ENCODE measurements at regions not wholly inside any gene's neighbourhood (a gene's known extent, or its start where the extent isn't known, plus 50 kb on each side); places are given as distances from the start of the nearest gene placed in this dataset.

DNA sequence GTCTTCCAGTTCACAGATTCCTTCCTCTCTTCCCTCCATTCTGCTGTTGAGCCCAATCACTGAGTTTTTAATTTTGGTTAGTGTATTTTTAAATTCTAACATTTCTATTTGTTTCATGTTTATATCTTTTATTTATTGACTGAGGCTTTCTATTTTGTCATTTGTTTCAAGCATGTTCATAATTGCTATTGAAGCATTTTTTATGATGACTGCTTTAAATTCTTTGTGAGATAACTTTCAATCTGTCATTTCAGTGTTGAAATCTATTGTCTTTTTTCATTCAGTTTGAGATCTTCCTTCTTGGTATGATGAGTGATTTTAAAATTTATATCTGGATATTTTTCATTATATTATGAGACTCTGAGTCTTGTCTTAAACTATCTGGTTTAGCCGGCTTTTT is 192.3 kb downstream of the RPLP1 start:
- Histone ChIP-seq H3K27me3 (ENCODE audit: control insufficient read depth, insufficient read depth, low read length) (no peaks in the 10 kb centered on the region), H3K4me1 (ENCODE audit: control insufficient read depth, insufficient read depth, low read length) (no peaks in the 10 kb centered on the region), H3K9me3 (ENCODE audit: control insufficient read depth, insufficient read depth, low read length) (no peaks in the 10 kb centered on the region), H3K36me3 (ENCODE audit: control insufficient read depth, insufficient read depth, low read length) (no peaks in the 10 kb centered on the region), H3K4me3 (ENCODE audit: low read length) (no peak overlapping the region), H3K27ac (ENCODE audit: low read length) (no peak overlapping the region)
- intact Hi-C loops (cut with micrococcal nuclease), result no loop called here
- no peak for ATAC-seq
- no peak for DNase-seq
- Mint-ChIP-seq H3K4me3 (no peak overlapping the region), H3K4me1 (peaks cover 0 to 9% of the 10 kb centered on the region in 2 donors), H3K27ac (no peak overlapping the region), H3K9me3 (peaks cover 0 to 2% of the 10 kb centered on the region in 2 donors), H3K36me3 (peaks cover 11% of the 10 kb centered on the region), H3K27me3 (ENCODE audit: low read depth in 2 of 2) (peaks cover 17 to 63% of the 10 kb centered on the region in 2 donors)
- TF ChIP-seq, protein P1, sequence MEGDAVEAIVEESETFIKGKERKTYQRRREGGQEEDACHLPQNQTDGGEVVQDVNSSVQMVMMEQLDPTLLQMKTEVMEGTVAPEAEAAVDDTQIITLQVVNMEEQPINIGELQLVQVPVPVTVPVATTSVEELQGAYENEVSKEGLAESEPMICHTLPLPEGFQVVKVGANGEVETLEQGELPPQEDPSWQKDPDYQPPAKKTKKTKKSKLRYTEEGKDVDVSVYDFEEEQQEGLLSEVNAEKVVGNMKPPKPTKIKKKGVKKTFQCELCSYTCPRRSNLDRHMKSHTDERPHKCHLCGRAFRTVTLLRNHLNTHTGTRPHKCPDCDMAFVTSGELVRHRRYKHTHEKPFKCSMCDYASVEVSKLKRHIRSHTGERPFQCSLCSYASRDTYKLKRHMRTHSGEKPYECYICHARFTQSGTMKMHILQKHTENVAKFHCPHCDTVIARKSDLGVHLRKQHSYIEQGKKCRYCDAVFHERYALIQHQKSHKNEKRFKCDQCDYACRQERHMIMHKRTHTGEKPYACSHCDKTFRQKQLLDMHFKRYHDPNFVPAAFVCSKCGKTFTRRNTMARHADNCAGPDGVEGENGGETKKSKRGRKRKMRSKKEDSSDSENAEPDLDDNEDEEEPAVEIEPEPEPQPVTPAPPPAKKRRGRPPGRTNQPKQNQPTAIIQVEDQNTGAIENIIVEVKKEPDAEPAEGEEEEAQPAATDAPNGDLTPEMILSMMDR (IDR thresholded peaks at IDR 0.05), result no peak
- no CpG with 5 or more reads among the region's 1 CpG for WGBS (ENCODE audit: insufficient coverage)

DNA sequence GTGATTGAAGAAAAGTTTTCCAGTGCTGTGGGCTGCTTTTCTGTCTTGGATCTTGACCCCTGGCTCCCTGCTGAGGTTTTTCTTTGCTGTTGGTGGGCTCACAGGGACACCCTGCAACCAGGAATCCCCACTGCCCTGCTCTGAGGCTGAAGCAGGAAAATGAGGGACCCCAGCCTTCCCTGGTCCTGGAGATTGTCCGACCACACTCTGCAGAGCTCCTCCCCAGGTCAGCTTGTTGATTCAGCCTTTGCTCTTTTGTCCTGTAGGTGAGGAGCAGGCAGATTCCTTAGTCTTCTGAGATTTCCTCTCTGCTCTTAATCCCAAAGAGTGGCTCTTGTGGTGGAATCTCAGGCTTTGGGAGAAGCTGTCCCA is 194.5 kb downstream of the RPLP1 start:
- no peak for DNase-seq
- H3K4me3 ChIP-seq (ENCODE audit: low read length), result no peak overlapping the region
- no peak overlapping the region for H3K27ac ChIP-seq (ENCODE audit: low read length)
- TF ChIP-seq, protein P1 (IDR thresholded peaks at IDR 0.05), result no peak
- ATAC-seq, result no peak
- H3K4me3 Mint-ChIP-seq, result no peak overlapping the region
- H3K9me3 Mint-ChIP-seq, result no peaks in the 10 kb centered on the region
- H3K27me3 Mint-ChIP-seq (ENCODE audit: low read depth in 2 of 2), result peaks cover 31 to 59% of the 10 kb centered on the region in 2 donors
- H3K36me3 Mint-ChIP-seq, result peaks cover 1% of the 10 kb centered on the region
- peaks cover 5% of the 10 kb centered on the region for H3K4me1 ChIP-seq (ENCODE audit: control insufficient read depth, insufficient read depth, low read length)
- 90% methylated on average over 1 of the region's 1 CpG for WGBS (ENCODE audit: insufficient coverage)
- no peaks in the 10 kb centered on the region for H3K36me3 ChIP-seq (ENCODE audit: control insufficient read depth, insufficient read depth, low read length)
- peaks cover 2 to 16% of the 10 kb centered on the region in 2 donors for H3K4me1 Mint-ChIP-seq
- H3K27me3 ChIP-seq (ENCODE audit: control insufficient read depth, insufficient read depth, low read length), result no peaks in the 10 kb centered on the region
- H3K9me3 ChIP-seq (ENCODE audit: control insufficient read depth, insufficient read depth, low read length), result no peaks in the 10 kb centered on the region
- intact Hi-C loops (cut with micrococcal nuclease), result no loop called here
- no peak overlapping the region for H3K27ac Mint-ChIP-seq

DNA sequence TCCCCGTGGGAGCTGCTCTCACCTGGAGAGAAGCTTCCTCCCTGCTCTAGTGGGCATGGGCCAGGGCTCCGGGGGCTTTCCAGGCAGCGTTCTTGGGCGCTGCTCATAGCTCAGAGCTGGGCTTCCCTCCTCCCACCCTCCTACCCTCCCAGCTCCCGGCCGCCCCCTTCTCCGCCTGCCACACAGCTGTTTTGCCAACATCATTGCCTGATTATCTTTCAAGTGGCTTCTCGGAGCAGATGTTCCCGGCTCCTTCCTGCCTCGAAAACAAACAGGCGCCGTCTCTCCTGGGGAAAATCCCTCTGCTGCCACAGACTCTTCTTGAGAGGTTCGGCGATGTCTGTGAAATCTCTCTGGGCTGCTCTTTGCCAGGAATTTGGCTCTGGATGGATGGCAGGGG is 195.6 kb downstream of the RPLP1 start:
- intact Hi-C loops (cut with micrococcal nuclease), result no loop called here
- H3K4me1 Mint-ChIP-seq, result peaks cover 12 to 27% of the 10 kb centered on the region in 2 donors
- WGBS (ENCODE audit: insufficient coverage), result 86% methylated on average over 14 of the region's 14 CpGs
- no peak overlapping the region for H3K27ac Mint-ChIP-seq
- H3K27me3 ChIP-seq (ENCODE audit: control insufficient read depth, insufficient read depth, low read length), result no peaks in the 10 kb centered on the region
- no peak overlapping the region for H3K4me3 ChIP-seq (ENCODE audit: low read length)
- H3K27ac ChIP-seq (ENCODE audit: low read length), result no peak overlapping the region
- H3K36me3 ChIP-seq (ENCODE audit: control insufficient read depth, insufficient read depth, low read length), result no peaks in the 10 kb centered on the region
- H3K9me3 Mint-ChIP-seq, result no peaks in the 10 kb centered on the region
- TF ChIP-seq, protein P1 (IDR thresholded peaks at IDR 0.05), result no peak
- no peaks in the 10 kb centered on the region for H3K9me3 ChIP-seq (ENCODE audit: control insufficient read depth, insufficient read depth, low read length)
- no peaks in the 10 kb centered on the region for H3K36me3 Mint-ChIP-seq
- H3K27me3 Mint-ChIP-seq (ENCODE audit: low read depth in 2 of 2), result peaks cover 36 to 60% of the 10 kb centered on the region in 2 donors
- DNase-seq (no peak), ATAC-seq (no peak)
- H3K4me3 Mint-ChIP-seq, result no peak overlapping the region
- peaks cover 13% of the 10 kb centered on the region for H3K4me1 ChIP-seq (ENCODE audit: control insufficient read depth, insufficient read depth, low read length)
